Prostate gland (tissue), 2 donors: ENCODE measurements at regions not wholly inside any gene's neighbourhood (a gene's known extent, or its start where the extent isn't known, plus 50 kb on each side); places are given as distances from the start of the nearest gene placed in this dataset.
A peak's percentile ranks its signal among the peaks of the same experiment; 100 is the strongest.

Experiments
- DNase-seq: peaks from one replicate; pipeline ENCODE4 v3.0.0-alpha.2; 2019; ENCODE audit warnings: low spot score
- H3K27ac ChIP-seq, 2 donors: fragments of 200-600 bp; sonication (generic); 2 replicates each; pipeline ENCODE4 v1.5.1; 2017 to 2019
- H3K27me3 ChIP-seq: fragments of 200-600 bp; sonication (generic); replicated peaks from 2 replicates; pipeline ENCODE4 v1.5.1; 2019; ENCODE audit not compliant: insufficient read depth
- H3K36me3 ChIP-seq, 2 donors: fragments of 200-600 bp; sonication (generic); 1 replicate in 1 of 2; 2 replicates in 1 of 2; pipeline versions ENCODE4 v1.5.1 to v1.8.1; 2017 to 2019
- H3K4me1 ChIP-seq: fragments of 200-600 bp; sonication (generic); replicated peaks from 2 replicates; pipeline ENCODE4 v1.5.1; 2019
- H3K4me3 ChIP-seq, 2 donors: fragments of 200-600 bp; sonication (generic); 2 replicates each; pipeline ENCODE4 v1.5.1; 2017 to 2019
- H3K9me3 ChIP-seq: fragments of 200-600 bp; sonication (generic); 2 replicates; pipeline ENCODE4 v1.5.1; 2017
- POLR2A ChIP-seq: fragments of 450-650 bp; IDR thresholded peaks from one replicate; pipeline ENCODE4 v1.6.1; 2016; ENCODE audit warnings: antibody characterized with exemption, mild to moderate bottlenecking
- POLR2AphosphoS5 ChIP-seq: sonication (generic); formaldehyde crosslinking; IDR thresholded peaks from one replicate; pipeline ENCODE4 v1.6.1; 2017; ENCODE audit warnings: antibody characterized with exemption
- WGBS: methylation state at CpG from one replicate; pipeline ENCODE4 v1.1.5; 2018; 5-methylcytosine and 5-hydroxymethylcytosine counted together
- intact Hi-C: fragments of 100-400 bp; cut with DNase I; formaldehyde crosslinking; loops from one replicate; pipeline ENCODE4 v1.14.2; 2022
- TF ChIP-seq, protein P1 (sequence below), 4 experiments: fragments of 200-600 bp in 2 of 4; fragments of 450-650 bp in 2 of 4; sonication (generic) in 2 of 4; IDR thresholded peaks; 1 replicate in 3 of 4; 2 replicates in 1 of 4; pipeline ENCODE4 v1.5.1; 2016 to 2019; ENCODE audit warnings: antibody characterized with exemption in 4 of 4, mild to moderate bottlenecking in 2 of 4, moderate library complexity in 2 of 4

DNA sequence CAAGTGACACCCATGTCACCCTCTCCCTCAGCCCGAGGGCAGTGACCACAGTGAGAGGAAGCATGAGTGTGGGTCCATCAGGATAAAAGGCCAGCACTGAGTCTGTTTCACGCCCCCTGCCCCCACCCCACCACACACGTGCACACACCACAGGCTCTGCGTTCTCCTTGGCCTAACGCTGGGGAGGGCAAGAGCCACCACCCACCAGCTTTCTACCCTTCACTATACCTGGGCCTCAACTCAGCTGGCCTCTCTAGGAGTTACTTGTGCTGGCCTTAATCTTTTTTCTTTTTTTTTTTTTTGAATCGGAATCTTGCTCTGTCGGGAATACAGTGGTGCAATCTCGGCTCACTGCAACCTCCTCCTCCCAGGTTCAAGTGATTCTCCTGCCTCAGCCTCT lies 140.5 kb downstream of the ZFP36L2 start:
- 82% methylated on average over 8 of the region's 8 CpGs for WGBS
- H3K4me1 ChIP-seq: peaks cover 8% of the 10 kb centered on the region
- peak overlapping the region; percentile 79 to 87 for H3K27ac ChIP-seq
- TF ChIP-seq, protein P1, sequence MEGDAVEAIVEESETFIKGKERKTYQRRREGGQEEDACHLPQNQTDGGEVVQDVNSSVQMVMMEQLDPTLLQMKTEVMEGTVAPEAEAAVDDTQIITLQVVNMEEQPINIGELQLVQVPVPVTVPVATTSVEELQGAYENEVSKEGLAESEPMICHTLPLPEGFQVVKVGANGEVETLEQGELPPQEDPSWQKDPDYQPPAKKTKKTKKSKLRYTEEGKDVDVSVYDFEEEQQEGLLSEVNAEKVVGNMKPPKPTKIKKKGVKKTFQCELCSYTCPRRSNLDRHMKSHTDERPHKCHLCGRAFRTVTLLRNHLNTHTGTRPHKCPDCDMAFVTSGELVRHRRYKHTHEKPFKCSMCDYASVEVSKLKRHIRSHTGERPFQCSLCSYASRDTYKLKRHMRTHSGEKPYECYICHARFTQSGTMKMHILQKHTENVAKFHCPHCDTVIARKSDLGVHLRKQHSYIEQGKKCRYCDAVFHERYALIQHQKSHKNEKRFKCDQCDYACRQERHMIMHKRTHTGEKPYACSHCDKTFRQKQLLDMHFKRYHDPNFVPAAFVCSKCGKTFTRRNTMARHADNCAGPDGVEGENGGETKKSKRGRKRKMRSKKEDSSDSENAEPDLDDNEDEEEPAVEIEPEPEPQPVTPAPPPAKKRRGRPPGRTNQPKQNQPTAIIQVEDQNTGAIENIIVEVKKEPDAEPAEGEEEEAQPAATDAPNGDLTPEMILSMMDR (IDR thresholded peaks at IDR 0.05): no peak
- TF ChIP-seq POLR2AphosphoS5 (no peak), POLR2A (no peak)
- no peak overlapping the region for H3K4me3 ChIP-seq
- intact Hi-C loops: loop anchor here (5.0 kb wide), 1 partner anchor 136 kb away; no protein-coding TSS in a partner anchor
- H3K36me3 ChIP-seq: no peaks in the 10 kb centered on the region
- no peaks in the 10 kb centered on the region for H3K27me3 ChIP-seq
- no peak for DNase-seq
- no peaks in the 10 kb centered on the region for H3K9me3 ChIP-seq

DNA sequence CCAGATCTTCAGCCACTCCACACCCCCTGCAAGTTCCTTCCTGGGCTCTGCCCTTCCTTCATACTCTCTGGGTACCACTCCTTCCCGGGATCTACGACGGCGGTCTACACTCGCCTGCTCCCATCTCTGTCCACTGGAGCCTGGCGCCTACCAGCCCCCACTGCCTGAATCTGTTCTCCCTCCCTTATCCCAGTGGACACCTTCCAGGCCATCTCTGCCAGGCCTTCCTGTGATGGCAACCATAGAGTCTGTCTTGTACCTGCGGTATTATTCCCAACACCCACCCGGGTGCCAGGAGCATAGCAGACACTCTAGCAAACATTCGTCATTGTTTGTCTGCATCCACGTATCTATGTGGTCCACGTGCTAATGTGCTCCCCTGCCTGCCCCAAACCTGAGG lies 140.9 kb downstream of the ZFP36L2 start:
- Histone ChIP-seq H3K27ac (peak overlapping the region; percentile 79 to 87), H3K4me3 (no peak overlapping the region), H3K4me1 (peaks cover 8% of the 10 kb centered on the region), H3K27me3 (no peaks in the 10 kb centered on the region), H3K36me3 (no peaks in the 10 kb centered on the region), H3K9me3 (no peaks in the 10 kb centered on the region)
- WGBS: 93% methylated on average over 11 of the region's 11 CpGs
- intact Hi-C loops: loop anchor here (5.0 kb wide), 1 partner anchor 137 kb away; no protein-coding TSS in a partner anchor
- DNase-seq: no peak
- TF ChIP-seq POLR2AphosphoS5: no peak
- TF ChIP-seq, protein P1 (IDR thresholded peaks at IDR 0.05): no peak
- TF ChIP-seq POLR2A: no peak

DNA sequence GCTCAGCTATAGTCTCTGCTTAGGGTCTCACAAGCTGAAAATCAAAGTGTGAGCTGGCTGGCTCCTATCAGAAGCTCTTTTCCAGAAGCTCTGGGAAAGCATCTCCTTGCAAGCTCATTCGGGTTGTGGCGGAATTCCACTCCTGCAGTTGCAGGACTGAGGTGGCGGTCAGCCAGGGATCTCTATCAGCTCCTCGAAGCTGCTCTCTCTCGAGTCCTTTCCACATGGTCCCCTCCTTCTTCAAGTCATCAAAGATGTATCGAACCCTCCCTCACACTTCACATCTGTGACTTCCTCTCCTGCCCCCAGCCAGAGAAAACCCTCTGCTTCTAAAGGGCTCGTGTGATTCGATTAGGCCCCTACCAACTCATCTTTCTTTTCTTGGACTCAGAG lies 141.7 kb downstream of the ZFP36L2 start:
- Histone ChIP-seq H3K4me1 (peaks cover 8% of the 10 kb centered on the region), H3K4me3 (no peak overlapping the region), H3K36me3 (no peaks in the 10 kb centered on the region), H3K27me3 (no peaks in the 10 kb centered on the region), H3K27ac (peak overlapping the region; percentile 79 to 87), H3K9me3 (no peaks in the 10 kb centered on the region)
- intact Hi-C loops: loop anchor here (5.0 kb wide), 2 partner anchors 33 to 138 kb away; no protein-coding TSS in a partner anchor
- TF ChIP-seq, protein P1 (IDR thresholded peaks at IDR 0.05): no peak
- TF ChIP-seq POLR2AphosphoS5 (peak; percentile 9), POLR2A (no peak)
- peak; percentile 55 for DNase-seq
- 31% methylated on average over 8 of the region's 8 CpGs for whole genome bisulfite sequencing

DNA sequence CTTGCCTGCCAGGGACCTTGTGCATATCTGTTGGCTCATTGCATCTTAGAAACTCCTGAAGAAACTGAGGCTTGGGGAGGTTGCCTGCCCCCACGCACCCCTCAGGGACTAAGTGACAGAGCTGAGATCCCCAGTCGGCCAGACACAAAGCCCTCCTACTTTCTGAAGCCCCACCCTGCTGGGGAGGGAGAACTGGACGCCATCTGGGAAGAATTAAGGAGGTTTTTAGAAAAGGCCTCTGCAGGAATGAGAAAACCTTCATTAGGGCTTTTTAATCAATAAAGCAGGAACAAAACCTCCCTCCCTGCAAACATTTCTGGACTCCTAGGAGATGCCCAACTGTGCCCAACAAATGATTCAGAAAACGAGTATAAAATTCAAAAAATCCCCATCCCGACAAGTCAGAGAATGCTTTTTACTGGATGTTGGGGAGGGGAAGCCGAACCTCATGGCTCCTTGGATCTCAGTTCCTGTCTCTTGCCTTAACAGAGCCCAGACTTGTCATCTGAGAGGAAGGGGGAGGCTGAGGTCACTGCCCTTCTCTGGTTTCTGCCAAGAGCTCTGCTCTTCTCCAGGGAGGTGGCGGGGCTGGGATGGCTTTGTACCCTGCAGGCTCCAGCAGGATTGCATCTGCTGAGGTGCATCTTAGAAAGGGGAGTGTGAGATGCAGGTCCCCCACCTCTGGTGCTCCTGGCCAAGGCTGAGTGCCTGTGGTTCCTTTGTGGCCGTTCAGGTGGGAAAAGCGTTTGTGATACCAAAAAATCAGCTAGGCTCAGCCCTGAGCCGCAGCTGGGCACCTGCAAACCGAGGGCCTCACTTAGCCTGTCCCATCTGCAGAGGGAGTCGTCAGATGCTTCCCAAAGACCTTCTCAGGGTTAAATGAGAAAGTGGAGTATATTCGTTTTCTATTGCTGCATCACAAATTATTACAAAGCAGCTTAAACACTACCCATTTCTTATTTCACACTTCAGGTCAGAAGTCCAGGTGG lies 142.4 kb downstream of the ZFP36L2 start:
- peak overlapping the region; percentile 79 to 87 for H3K27ac ChIP-seq
- WGBS: 24% methylated on average over 13 of the region's 13 CpGs

More for the DNA sequence above, 142.4 kb downstream of the ZFP36L2 start:
- Histone ChIP-seq H3K36me3 (no peaks in the 10 kb centered on the region), H3K4me1 (peaks cover 8% of the 10 kb centered on the region), H3K9me3 (no peaks in the 10 kb centered on the region), H3K27me3 (no peaks in the 10 kb centered on the region), H3K4me3 (no peak overlapping the region)
- intact Hi-C loops: loop anchor here (5.0 kb wide), 1 partner anchor 33 kb away; no protein-coding TSS in a partner anchor
- DNase-seq: peak; percentile 49
- TF ChIP-seq POLR2A: no peak
- TF ChIP-seq POLR2AphosphoS5: peak; percentile 60
- TF ChIP-seq, protein P1 (IDR thresholded peaks at IDR 0.05): no peak
